KMS-11 (cell line): ENCODE measurements at regions not wholly inside any gene's neighbourhood (a gene's known extent, or its start where the extent isn't known, plus 50 kb on each side); places are given as distances from the start of the nearest gene placed in this dataset.

Source experiments
- H2AFZ ChIP-seq: fragments of 200-600 bp; sonication (generic); 2 replicates; pipeline ENCODE4 v1.6.1; 2016; ENCODE audit warnings: antibody characterized with exemption, mixed run types, low read depth
- H3K27ac ChIP-seq: fragments of 200-600 bp; sonication (generic); 2 replicates; pipeline ENCODE4 v1.6.1; 2016; ENCODE audit warnings: mild to moderate bottlenecking, mixed run types
- H3K27me3 ChIP-seq: fragments of 200-600 bp; sonication (generic); 2 replicates; pipeline ENCODE4 v1.6.1; 2017; ENCODE audit warnings: mild to moderate bottlenecking, low read depth, mixed run types, moderate library complexity; ENCODE audit not compliant: insufficient read depth
- H3K36me3 ChIP-seq: fragments of 200-600 bp; sonication (generic); 2 replicates; pipeline ENCODE4 v1.6.1; 2017; ENCODE audit warnings: mild to moderate bottlenecking, mixed run types; ENCODE audit not compliant: insufficient read depth
- H3K4me1 ChIP-seq: fragments of 200-600 bp; sonication (generic); 2 replicates; pipeline ENCODE4 v1.6.1; 2016; ENCODE audit warnings: mild to moderate bottlenecking, low read depth, mixed run types; ENCODE audit not compliant: poor library complexity, severe bottlenecking
- H3K4me2 ChIP-seq: fragments of 200-600 bp; sonication (generic); 2 replicates; pipeline ENCODE4 v1.7.0; 2016; ENCODE audit warnings: mild to moderate bottlenecking, mixed run types
- H3K4me3 ChIP-seq: fragments of 200-600 bp; sonication (generic); IDR thresholded peaks from 2 replicates; pipeline ENCODE4 v1.6.1; 2017; ENCODE audit warnings: low read depth, low read length, mixed read lengths; ENCODE audit not compliant: insufficient read depth
- H3K79me2 ChIP-seq: fragments of 200-600 bp; sonication (generic); 2 replicates; pipeline ENCODE4 v1.6.1; 2016; ENCODE audit warnings: low read depth, mixed run types; ENCODE audit not compliant: insufficient read depth
- H3K9ac ChIP-seq: fragments of 200-600 bp; sonication (generic); 2 replicates; pipeline ENCODE4 v1.6.1; 2016; ENCODE audit warnings: mild to moderate bottlenecking, mixed run types
- H4K20me1 ChIP-seq: fragments of 200-600 bp; sonication (generic); 2 replicates; pipeline ENCODE4 v1.6.1; 2016; ENCODE audit warnings: mild to moderate bottlenecking, mixed run types; ENCODE audit not compliant: insufficient read depth
- CTCF ChIP-seq: fragments of 200-600 bp; sonication (generic); conservative IDR thresholded peaks from 2 replicates; pipeline ENCODE4 v1.6.1; 2017; ENCODE audit warnings: low read depth, mild to moderate bottlenecking, antibody characterized with exemption, low read length, moderate library complexity, mixed read lengths

- H3K36me3 ChIP-seq = no peaks in the 10 kb centered on the region
- H3K9ac ChIP-seq = no peak overlapping the region
- TF ChIP-seq CTCF = no peak
- H3K4me3 ChIP-seq = no peak overlapping the region
- no peak overlapping the region for H3K4me2 ChIP-seq
- no peaks in the 10 kb centered on the region for H3K4me1 ChIP-seq
- no peaks in the 10 kb centered on the region for H4K20me1 ChIP-seq
- no peak overlapping the region for H2AFZ ChIP-seq
- H3K27me3 ChIP-seq = no peaks in the 10 kb centered on the region
- H3K27ac ChIP-seq = no peak overlapping the region
- H3K79me2 ChIP-seq = no peaks in the 10 kb centered on the region
These were observed 1244.6 kb upstream of the ADGRL4 start for GRCh38 chr1:80251171-80251570.

DNA sequence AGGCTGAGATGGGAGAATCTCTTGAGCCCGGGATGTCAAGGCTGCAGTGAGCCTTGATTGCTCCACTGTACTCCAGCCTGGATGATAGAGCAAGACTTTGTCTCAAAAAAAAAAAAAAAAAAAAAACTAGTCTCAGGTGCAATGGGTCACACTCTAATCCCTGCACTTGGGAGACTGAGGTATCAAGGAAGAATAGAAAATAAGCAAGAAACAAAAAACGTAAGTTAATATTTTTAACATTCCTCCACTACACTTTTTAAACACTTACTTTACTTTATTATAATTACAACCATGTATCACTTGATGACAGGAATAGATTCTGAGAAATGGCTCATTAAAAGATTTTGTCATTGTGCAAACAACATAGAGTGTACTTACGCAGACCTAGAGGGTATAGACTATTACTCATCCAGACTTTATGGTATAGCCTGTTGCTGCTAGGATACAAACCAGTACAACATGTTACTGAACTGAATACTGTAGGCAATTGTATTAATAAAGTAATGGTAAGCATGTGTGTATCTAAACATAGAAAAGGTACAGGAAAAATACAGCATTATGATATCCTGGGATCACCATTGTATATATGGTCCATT is 1244.1 kb upstream of the ADGRL4 start:
- no peaks in the 10 kb centered on the region for H3K79me2 ChIP-seq
- no peak overlapping the region for H3K4me3 ChIP-seq
- H4K20me1 ChIP-seq = no peaks in the 10 kb centered on the region
- H3K9ac ChIP-seq = no peak overlapping the region
- H3K4me1 ChIP-seq = no peaks in the 10 kb centered on the region
- no peak overlapping the region for H3K27ac ChIP-seq
- H3K27me3 ChIP-seq = no peaks in the 10 kb centered on the region
- H2AFZ ChIP-seq = no peak overlapping the region
- no peaks in the 10 kb centered on the region for H3K36me3 ChIP-seq
- TF ChIP-seq CTCF = no peak
- H3K4me2 ChIP-seq = no peak overlapping the region

DNA sequence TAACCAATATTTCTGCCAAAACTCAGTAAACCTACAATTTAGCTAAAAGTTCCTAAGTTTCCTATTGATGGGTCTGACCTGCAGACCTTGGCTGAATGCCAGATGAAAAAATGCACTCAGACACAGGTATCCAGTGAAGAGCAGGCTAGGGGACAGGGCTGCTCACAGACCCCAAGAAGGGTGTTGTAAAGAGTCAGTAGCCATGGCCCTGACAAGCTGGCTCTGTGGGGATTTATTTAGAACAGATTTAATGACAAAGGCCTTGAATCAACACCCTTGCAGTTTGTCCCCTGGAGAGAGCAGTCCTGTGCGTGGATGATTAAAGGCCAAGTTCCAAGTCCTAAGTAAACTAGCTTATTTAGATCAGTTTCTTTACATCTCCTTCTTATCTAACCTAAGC is 1243.2 kb upstream of the ADGRL4 start:
- Histone ChIP-seq H3K79me2 (no peaks in the 10 kb centered on the region), H3K9ac (no peak overlapping the region), H3K36me3 (no peaks in the 10 kb centered on the region), H4K20me1 (no peaks in the 10 kb centered on the region), H3K27ac (no peak overlapping the region), H3K4me1 (no peaks in the 10 kb centered on the region), H3K4me3 (no peak overlapping the region), H3K4me2 (no peak overlapping the region), H2AFZ (no peak overlapping the region), H3K27me3 (no peaks in the 10 kb centered on the region)
- TF ChIP-seq CTCF = no peak

GRCh38 chr1:80248886-80249285 is 1242.4 kb upstream of the ADGRL4 start:
- H3K27ac ChIP-seq = no peak overlapping the region
- H3K79me2 ChIP-seq = no peaks in the 10 kb centered on the region
- H3K36me3 ChIP-seq = no peaks in the 10 kb centered on the region
- no peak for TF ChIP-seq CTCF
- H2AFZ ChIP-seq = no peak overlapping the region
- H3K4me1 ChIP-seq = no peaks in the 10 kb centered on the region
- no peak overlapping the region for H3K4me2 ChIP-seq
- no peaks in the 10 kb centered on the region for H4K20me1 ChIP-seq
- H3K9ac ChIP-seq = no peak overlapping the region
- no peaks in the 10 kb centered on the region for H3K27me3 ChIP-seq
- no peak overlapping the region for H3K4me3 ChIP-seq
